HCT116 (cell line): ENCODE measurements at regions not wholly inside any gene's neighbourhood (a gene's known extent, or its start where the extent isn't known, plus 50 kb on each side); places are given as distances from the start of the nearest gene placed in this dataset.

ENCODE experiments used
- ATAC-seq: fragments of 200-7000 bp; cut with Tn5 transposase; 2 replicates; pipeline ENCODE4 v1.9.1; 2020; ENCODE audit warnings: mild to moderate bottlenecking, moderate library complexity
- BruUV-seq: library from RNA; stranded (reverse); fragments of 400-500 nt; replicated peaks from 2 replicates; lab custom pipeline; 2021; lab: Mats Ljungman, UMichigan
- CTCF ChIA-PET: fragments of 300-600 bp; sonication (Branson Sonifier 250); formaldehyde crosslinking; loops from one replicate; lab custom pipeline; 2021; ENCODE audit warnings: antibody characterized with exemption; lab: Charles Lee
- POLR2A ChIA-PET: fragments of 300-600, 350-600 bp; sonication (Branson Sonifier 250); formaldehyde crosslinking; loops from one replicate; lab custom pipeline; 2021; ENCODE audit warnings: antibody characterized with exemption; lab: Charles Lee
- RAD21 ChIA-PET, 2 experiments: fragments of 300-600 bp; sonication (Branson Sonifier 250); formaldehyde crosslinking; loops; one replicate each; lab custom pipeline; 2023; ENCODE audit warnings: low total read pairs in 2 of 2; ENCODE audit not compliant: uncharacterized antibody in 2 of 2, unreplicated experiment in 2 of 2, low non-redundant PET in 1 of 2; lab: Charles Lee
- DNase-seq: peaks from one replicate; pipeline ENCODE4 v3.0.0-alpha.2; 2010; ENCODE audit warnings: low read depth, low spot score
- H2AFZ ChIP-seq: fragments of 200-600 bp; shearing (Covaris generic), sonication (generic); 2 replicates; pipeline ENCODE4 v1.6.1; 2017; ENCODE audit warnings: low read depth, mixed run types, mixed read lengths, antibody characterized with exemption, low read length; ENCODE audit not compliant: poor library complexity, severe bottlenecking
- H3K27ac ChIP-seq: 2 replicates; pipeline ENCODE4 v1.5.1; 2012; ENCODE audit warnings: low read depth, low read length
- H3K27me3 ChIP-seq: fragments of 200-600 bp; sonication (generic); 2 replicates; pipeline ENCODE4 v1.6.1; 2016; ENCODE audit warnings: mixed run types, low read length, mixed read lengths; ENCODE audit not compliant: insufficient read depth
- H3K36me3 ChIP-seq, 2 experiments: fragments of 200-500 bp in 1 of 2; fragments of 200-600 bp in 1 of 2; sonication (Bioruptor generic) in 1 of 2; sonication (generic) in 1 of 2; 2 replicates each; pipeline versions ENCODE4 v1.5.1 to v1.6.1; 2014 to 2016; ENCODE audit warnings: low read length in 2 of 2, inconsistent platforms in 1 of 2, mixed read lengths in 1 of 2, mixed run types in 1 of 2; ENCODE audit not compliant: insufficient read depth in 2 of 2, control insufficient read depth in 1 of 2
- H3K4me1 ChIP-seq, 2 experiments: fragments of 200-600 bp in 1 of 2; sonication (generic) in 1 of 2; 2 replicates each; pipeline versions ENCODE4 v1.5.1 to v1.6.1; 2012 to 2017; ENCODE audit warnings: low read length in 2 of 2, inconsistent platforms in 1 of 2, mild to moderate bottlenecking in 1 of 2, mixed read lengths in 1 of 2, mixed run types in 1 of 2, moderate library complexity in 1 of 2; ENCODE audit not compliant: insufficient read depth in 2 of 2, control insufficient read depth in 1 of 2
- H3K4me2 ChIP-seq: fragments of 200-600 bp; sonication (generic); 2 replicates; pipeline ENCODE4 v1.6.1; 2017; ENCODE audit warnings: mixed run types, low read length, mixed read lengths
- H3K4me3 ChIP-seq, 2 experiments: fragments of 200-600 bp in 1 of 2; sonication (generic) in 1 of 2; replicated peaks in 1 of 2; 2 replicates each; pipeline ENCODE4 v1.5.1; 2011 to 2016; ENCODE audit warnings: low read length in 2 of 2, control low read depth in 1 of 2, low read depth in 1 of 2, mild to moderate bottlenecking in 1 of 2, mixed read lengths in 1 of 2, mixed run types in 1 of 2
- H3K79me2 ChIP-seq: fragments of 200-600 bp; sonication (generic); 2 replicates; pipeline ENCODE4 v1.6.1; 2017; ENCODE audit warnings: mild to moderate bottlenecking, mixed run types, low read length, moderate library complexity, mixed read lengths; ENCODE audit not compliant: insufficient read depth
- H3K9ac ChIP-seq: fragments of 200-600 bp; sonication (generic); 2 replicates; pipeline ENCODE4 v1.6.1; 2016; ENCODE audit warnings: low read length, mixed read lengths
- H3K9me2 ChIP-seq: fragments of 200-600 bp; sonication (generic), shearing (Covaris generic); 2 replicates; pipeline ENCODE4 v1.6.1; 2017; ENCODE audit warnings: mixed run types, mild to moderate bottlenecking, moderate library complexity; ENCODE audit not compliant: insufficient read depth
- H3K9me3 ChIP-seq, 2 experiments: fragments of 200-500 bp in 1 of 2; fragments of 200-600 bp in 1 of 2; sonication (Bioruptor generic) in 1 of 2; sonication (generic) in 1 of 2; 2 replicates each; pipeline ENCODE4 v1.6.1; 2014 to 2017; ENCODE audit warnings: low read length in 2 of 2, mixed read lengths in 2 of 2, inconsistent platforms in 1 of 2, low read depth in 1 of 2, mild to moderate bottlenecking in 1 of 2, mixed run types in 1 of 2, moderate library complexity in 1 of 2; ENCODE audit not compliant: control insufficient read depth in 1 of 2, insufficient read depth in 1 of 2
- H4K20me1 ChIP-seq: fragments of 200-600 bp; sonication (generic), shearing (Covaris generic); 2 replicates; pipeline ENCODE4 v1.6.1; 2017; ENCODE audit warnings: mixed run types, mild to moderate bottlenecking, moderate library complexity; ENCODE audit not compliant: insufficient read depth
- ATF3 ChIP-seq: IDR thresholded peaks from 2 replicates; pipeline ENCODE4 v1.6.1; 2012
- CEBPB ChIP-seq: IDR thresholded peaks from 2 replicates; pipeline ENCODE4 v1.6.1; 2012; ENCODE audit warnings: low read depth
- EGR1 ChIP-seq: IDR thresholded peaks from 2 replicates; pipeline ENCODE4 v1.6.1; 2012; ENCODE audit warnings: low read depth
- ELF1 ChIP-seq: IDR thresholded peaks from 2 replicates; pipeline ENCODE4 v1.6.1; 2012; ENCODE audit warnings: low read depth, borderline replicate concordance
- EZH2 ChIP-seq: fragments of 200-600 bp; sonication (generic); IDR thresholded peaks from 2 replicates; pipeline ENCODE4 v1.6.1; 2017; ENCODE audit warnings: antibody characterized with exemption, mixed run types
- MAX ChIP-seq: IDR thresholded peaks from 2 replicates; pipeline ENCODE4 v1.6.1; 2012
- POLR2A ChIP-seq: IDR thresholded peaks from 2 replicates; pipeline ENCODE4 v1.7.0; 2011; ENCODE audit warnings: borderline replicate concordance; ENCODE audit not compliant: insufficient read depth, insufficient read length; ENCODE audit errors: extremely low read depth
- REST ChIP-seq: IDR thresholded peaks from 2 replicates; pipeline ENCODE4 v1.6.1; 2012; ENCODE audit warnings: low read depth
- SIN3A ChIP-seq: IDR thresholded peaks from 2 replicates; pipeline ENCODE4 v1.6.1; 2012; ENCODE audit warnings: low read depth
- SRF ChIP-seq: IDR thresholded peaks from 2 replicates; pipeline ENCODE4 v1.6.1; 2012; ENCODE audit warnings: low read depth
- TCF7L2 ChIP-seq: IDR thresholded peaks from 2 replicates; pipeline ENCODE4 v1.7.0; 2011; ENCODE audit warnings: borderline replicate concordance, inconsistent platforms; ENCODE audit not compliant: insufficient read depth, insufficient read length; ENCODE audit errors: extremely low read depth
- ZFX ChIP-seq: fragments of 450-650 bp; IDR thresholded peaks from 2 replicates; pipeline ENCODE4 v1.6.1; 2017
- ZNF274 ChIP-seq: fragments of 200-500 bp; sonication (Bioruptor generic); IDR thresholded peaks from 2 replicates; pipeline ENCODE4 v1.6.1; 2014; ENCODE audit warnings: mild to moderate bottlenecking, low read depth, low read length, inconsistent platforms
- intact Hi-C: fragments of 100-400 bp; cut with micrococcal nuclease; formaldehyde crosslinking; loops from 2 replicates; pipeline ENCODE4 v1.10.0; 2022

- H3K4me3 ChIP-seq, result no peak overlapping the region
- no peak overlapping the region for H2AFZ ChIP-seq
- no peak for TF ChIP-seq EZH2
- no peak for TF ChIP-seq REST
- H3K4me1 ChIP-seq, result no peaks in the 10 kb centered on the region
- peaks cover 0 to 20% of the 10 kb centered on the region in 2 experiments; a peak in 2 of 4 replicates for H3K9me3 ChIP-seq
- no peak overlapping the region for H3K4me2 ChIP-seq
- no peaks in the 10 kb centered on the region for H3K79me2 ChIP-seq
- BruUV-seq, result no TSS peak
- H3K27ac ChIP-seq, result no peak overlapping the region
- intact Hi-C loops, result no loop called here
- no peaks in the 10 kb centered on the region for H3K9me2 ChIP-seq
- ChIA-PET CTCF (no interaction called here), POLR2A (no interaction called here), RAD21 (no interaction called here)
- H4K20me1 ChIP-seq, result no peaks in the 10 kb centered on the region
- no peaks in the 10 kb centered on the region for H3K36me3 ChIP-seq
- DNase-seq (no peak), ATAC-seq (no peak)
- no peaks in the 10 kb centered on the region for H3K27me3 ChIP-seq
- no peak overlapping the region for H3K9ac ChIP-seq
Observed at GRCh38 chr2:122530814-122531213, 775.4 kb downstream of the TSN start.

DNA sequence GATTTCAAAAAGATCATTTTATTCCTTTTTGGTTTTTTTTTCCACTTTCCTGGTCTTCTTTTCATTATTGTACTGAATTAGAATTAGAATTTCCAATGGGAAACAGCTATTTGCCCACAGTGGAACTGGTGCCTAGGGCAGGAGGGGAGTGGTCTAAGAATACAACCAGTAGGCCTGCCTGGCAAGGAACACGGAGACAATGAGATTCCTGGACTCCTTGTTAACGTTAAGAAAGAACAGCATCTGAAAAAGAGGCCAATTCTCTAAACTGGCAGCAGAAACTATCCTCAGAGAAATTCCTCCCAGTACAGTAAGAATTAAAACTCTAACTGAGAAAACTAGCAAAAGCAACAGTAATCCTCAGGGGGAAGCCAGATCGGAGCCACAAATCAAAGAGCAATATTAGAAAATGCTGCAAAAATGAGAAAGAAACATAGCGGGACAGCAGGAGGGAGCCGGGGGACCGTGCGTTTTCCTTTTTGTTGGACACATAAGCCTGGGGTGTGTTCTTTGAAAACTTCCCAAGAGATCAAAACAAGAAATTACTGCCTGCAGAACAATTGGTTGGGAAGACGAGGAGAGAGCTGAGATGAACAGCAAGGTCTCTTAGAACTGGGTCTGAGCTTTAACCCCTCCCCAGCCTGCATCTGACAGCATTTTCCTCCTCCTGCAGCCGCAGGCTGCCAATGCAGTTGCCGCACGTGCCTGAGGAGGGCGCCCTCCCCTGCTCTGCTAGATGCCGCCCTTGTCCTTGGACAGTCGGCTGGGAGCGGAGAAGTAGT is 776.0 kb downstream of the TSN start:
- intact Hi-C loops, result no loop called here
- Histone ChIP-seq H3K4me1 (no peaks in the 10 kb centered on the region), H4K20me1 (no peaks in the 10 kb centered on the region), H3K9ac (no peak overlapping the region), H3K79me2 (no peaks in the 10 kb centered on the region), H3K4me2 (no peak overlapping the region), H3K27ac (no peak overlapping the region), H3K4me3 (no peak overlapping the region), H3K27me3 (no peaks in the 10 kb centered on the region), H3K9me2 (no peaks in the 10 kb centered on the region), H2AFZ (no peak overlapping the region), H3K36me3 (no peaks in the 10 kb centered on the region), H3K9me3 (peaks cover 0 to 20% of the 10 kb centered on the region in 2 experiments; a peak in 2 of 4 replicates)
- DNase-seq, result no peak
- no peak for ATAC-seq
- no TSS peak for BruUV-seq
- CTCF ChIA-PET, result no interaction called here
- RAD21 ChIA-PET, result no interaction called here
- POLR2A ChIA-PET, result no interaction called here
- TF ChIP-seq MAX (no peak), SRF (no peak), CEBPB (no peak), POLR2A (no peak), EGR1 (no peak), ELF1 (no peak), EZH2 (no peak), TCF7L2 (no peak), ZFX (no peak), REST (no peak), ATF3 (no peak), SIN3A (no peak), ZNF274 (no peak)
